OCI-LY3 (cell line): ENCODE measurements at regions not wholly inside any gene's neighbourhood (a gene's known extent, or its start where the extent isn't known, plus 50 kb on each side); places are given as distances from the start of the nearest gene placed in this dataset.

Experiments
- H2AFZ ChIP-seq: fragments of 200-600, 300-600 bp; shearing (Covaris generic); 2 replicates; pipeline ENCODE4 v1.6.0; 2014; ENCODE audit warnings: antibody characterized with exemption, low read depth, low read length
- H3K27ac ChIP-seq: fragments of 200-600, 300-600 bp; sonication (generic); 2 replicates; pipeline ENCODE4 v1.5.1; 2014; ENCODE audit warnings: mild to moderate bottlenecking, low read length, moderate library complexity, mixed read lengths
- H3K27me3 ChIP-seq: fragments of 200-600, 300-600 bp; sonication (generic); 2 replicates; pipeline ENCODE4 v1.6.1; 2014; ENCODE audit warnings: low read depth, low read length, mixed read lengths
- H3K36me3 ChIP-seq: fragments of 200-600, 300-600 bp; sonication (generic); replicated peaks from 2 replicates; pipeline ENCODE3; 2014; ENCODE audit warnings: low read depth, low read length, mixed read lengths
- H3K4me1 ChIP-seq: fragments of 300-600, 200-600 bp; sonication (generic); 2 replicates; pipeline ENCODE4 v1.6.1; 2014; ENCODE audit warnings: low read length, mixed read lengths
- H3K4me2 ChIP-seq: fragments of 200-600, 300-600 bp; sonication (generic); 2 replicates; pipeline ENCODE4 v1.6.1; 2014; ENCODE audit warnings: low read length, mixed read lengths
- H3K4me3 ChIP-seq: fragments of 300-600, 200-600 bp; sonication (generic); 2 replicates; pipeline ENCODE4 v1.5.1; 2014; ENCODE audit warnings: antibody characterized with exemption, mild to moderate bottlenecking, low read length, moderate library complexity
- H3K79me2 ChIP-seq: fragments of 300-600, 200-600 bp; shearing (Covaris generic); 2 replicates; pipeline ENCODE4 v1.6.1; 2014; ENCODE audit warnings: mild to moderate bottlenecking, low read length, mixed read lengths
- H3K9ac ChIP-seq: fragments of 300-600, 200-600 bp; shearing (Covaris generic); 2 replicates; pipeline ENCODE4 v1.6.0; 2014; ENCODE audit warnings: mild to moderate bottlenecking, low read length, moderate library complexity
- H3K9me3 ChIP-seq: fragments of 200-600, 300-600 bp; shearing (Covaris generic); 2 replicates; pipeline ENCODE4 v1.6.1; 2014; ENCODE audit warnings: low read length, mixed read lengths; ENCODE audit not compliant: insufficient read depth
- H4K20me1 ChIP-seq: fragments of 200-600, 300-600 bp; sonication (generic); 2 replicates; pipeline ENCODE4 v1.6.1; 2016; ENCODE audit warnings: low read length, mixed read lengths; ENCODE audit not compliant: insufficient read depth
- EZH2phosphoT487 ChIP-seq: fragments of 200-600 bp; shearing (Covaris generic); IDR thresholded peaks from 2 replicates; pipeline ENCODE4 v1.6.1; 2018; ENCODE audit warnings: antibody characterized with exemption, mixed run types, low read depth
- TF ChIP-seq, protein P1 (sequence below): fragments of 200-600, 300-600 bp; sonication (generic); IDR thresholded peaks from 2 replicates; pipeline ENCODE4 v1.5.1; 2014; ENCODE audit warnings: antibody characterized with exemption, low read length, low read depth

DNA sequence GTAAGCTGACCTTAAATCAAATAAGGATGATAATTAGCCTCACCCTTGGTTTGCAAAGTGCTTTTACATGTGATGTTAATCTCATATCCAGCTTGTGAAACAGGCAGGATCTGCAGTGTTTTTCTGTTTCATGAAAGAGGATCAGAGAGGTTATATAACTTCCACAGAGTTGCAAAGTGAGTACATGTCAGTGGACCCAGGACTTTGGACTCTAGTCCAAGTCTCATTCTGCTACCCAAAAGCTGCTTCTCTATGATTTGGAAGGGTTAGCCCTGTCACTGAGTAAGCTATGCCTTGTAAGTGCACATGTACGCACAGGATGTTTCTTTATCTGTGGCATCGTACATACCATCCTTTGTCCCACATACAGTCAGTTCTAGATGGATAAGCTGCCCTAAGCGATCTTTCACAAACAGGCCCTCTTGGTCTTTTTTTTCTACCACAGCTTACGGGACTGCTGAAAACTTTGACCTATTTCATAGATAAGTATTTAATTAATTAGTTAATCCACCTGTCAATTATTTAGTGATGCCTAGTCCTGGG lies 322.9 kb downstream of the TMEM38B start:
- Histone ChIP-seq H3K4me3 (no peak overlapping the region), H3K27ac (no peak overlapping the region), H2AFZ (no peak overlapping the region), H3K36me3 (peaks cover 8% of the 10 kb centered on the region), H4K20me1 (no peaks in the 10 kb centered on the region), H3K27me3 (peaks cover 3% of the 10 kb centered on the region; the same call in 1 of the 2 replicates), H3K9me3 (peaks cover 2% of the 10 kb centered on the region; the same call in 1 of the 2 replicates), H3K4me2 (no peak overlapping the region), H3K4me1 (no peaks in the 10 kb centered on the region), H3K9ac (no peak overlapping the region), H3K79me2 (no peaks in the 10 kb centered on the region)
- TF ChIP-seq EZH2phosphoT487 = no peak
- TF ChIP-seq, protein P1, sequence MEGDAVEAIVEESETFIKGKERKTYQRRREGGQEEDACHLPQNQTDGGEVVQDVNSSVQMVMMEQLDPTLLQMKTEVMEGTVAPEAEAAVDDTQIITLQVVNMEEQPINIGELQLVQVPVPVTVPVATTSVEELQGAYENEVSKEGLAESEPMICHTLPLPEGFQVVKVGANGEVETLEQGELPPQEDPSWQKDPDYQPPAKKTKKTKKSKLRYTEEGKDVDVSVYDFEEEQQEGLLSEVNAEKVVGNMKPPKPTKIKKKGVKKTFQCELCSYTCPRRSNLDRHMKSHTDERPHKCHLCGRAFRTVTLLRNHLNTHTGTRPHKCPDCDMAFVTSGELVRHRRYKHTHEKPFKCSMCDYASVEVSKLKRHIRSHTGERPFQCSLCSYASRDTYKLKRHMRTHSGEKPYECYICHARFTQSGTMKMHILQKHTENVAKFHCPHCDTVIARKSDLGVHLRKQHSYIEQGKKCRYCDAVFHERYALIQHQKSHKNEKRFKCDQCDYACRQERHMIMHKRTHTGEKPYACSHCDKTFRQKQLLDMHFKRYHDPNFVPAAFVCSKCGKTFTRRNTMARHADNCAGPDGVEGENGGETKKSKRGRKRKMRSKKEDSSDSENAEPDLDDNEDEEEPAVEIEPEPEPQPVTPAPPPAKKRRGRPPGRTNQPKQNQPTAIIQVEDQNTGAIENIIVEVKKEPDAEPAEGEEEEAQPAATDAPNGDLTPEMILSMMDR = no peak

DNA sequence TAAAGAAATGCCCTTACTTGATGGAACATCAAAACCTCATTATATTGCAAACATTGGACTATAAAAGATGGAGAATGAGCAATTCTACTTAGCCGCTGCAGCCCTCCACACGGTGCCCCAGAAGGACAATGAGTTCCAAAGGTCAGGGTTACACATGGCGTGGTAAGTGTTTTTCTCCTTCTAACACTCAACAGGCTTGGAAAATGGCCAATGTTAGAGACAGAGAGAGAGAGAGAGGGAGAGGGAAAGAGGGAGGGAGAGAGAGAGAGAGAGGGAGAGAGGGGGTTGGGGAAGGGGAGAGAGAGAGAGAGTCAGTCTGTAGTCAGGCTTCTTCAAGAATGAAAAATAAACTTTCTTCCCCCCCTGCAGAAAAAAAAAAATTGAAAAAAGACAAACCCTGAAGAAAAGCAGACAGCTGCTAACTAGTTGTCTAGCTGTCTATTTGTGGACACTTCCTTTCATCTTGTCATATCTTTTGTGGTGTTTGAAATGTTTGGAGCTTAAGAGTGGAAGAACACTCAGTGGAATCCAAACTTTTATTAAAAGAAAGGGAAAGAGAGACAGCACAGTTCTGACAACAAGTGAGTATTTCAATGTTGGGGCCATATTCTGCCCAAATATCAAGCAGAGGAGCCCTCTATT lies 324.8 kb downstream of the TMEM38B start:
- no peak overlapping the region for H3K27ac ChIP-seq
- H3K9ac ChIP-seq = no peak overlapping the region
- H3K36me3 ChIP-seq = peaks cover 16% of the 10 kb centered on the region
- H3K79me2 ChIP-seq = no peaks in the 10 kb centered on the region
- H2AFZ ChIP-seq = no peak overlapping the region
- no peak overlapping the region for H3K4me3 ChIP-seq
- no peaks in the 10 kb centered on the region for H4K20me1 ChIP-seq
- peaks cover 3% of the 10 kb centered on the region; the same call in 1 of the 2 replicates for H3K27me3 ChIP-seq
- H3K4me1 ChIP-seq = peaks cover 10% of the 10 kb centered on the region
- H3K4me2 ChIP-seq = no peak overlapping the region
- peaks cover 9% of the 10 kb centered on the region for H3K9me3 ChIP-seq
- TF ChIP-seq, protein P1 = no peak
- TF ChIP-seq EZH2phosphoT487 = no peak

DNA sequence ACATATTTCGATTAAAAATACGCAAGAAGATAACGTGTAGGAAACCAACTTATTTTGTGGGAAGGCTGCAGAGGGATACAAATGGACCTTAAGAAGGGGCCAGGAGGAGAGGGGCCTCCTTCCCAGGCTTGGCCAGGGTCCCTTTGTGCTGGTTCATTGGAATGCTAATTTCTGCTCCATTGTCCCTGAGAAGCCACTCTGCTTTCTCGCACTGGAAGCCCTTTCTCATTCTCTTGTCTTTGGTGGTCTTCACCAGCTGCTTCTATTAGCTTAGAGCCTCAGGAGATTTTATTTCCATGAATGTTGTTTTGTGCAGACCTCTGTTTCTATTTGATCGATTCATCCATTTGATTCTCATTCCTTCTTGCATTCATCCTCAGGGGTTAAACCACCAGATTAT lies 325.4 kb downstream of the TMEM38B start:
- Histone ChIP-seq H2AFZ (no peak overlapping the region), H3K79me2 (no peaks in the 10 kb centered on the region), H3K27ac (no peak overlapping the region), H3K4me1 (peaks cover 16% of the 10 kb centered on the region), H3K9ac (no peak overlapping the region), H3K27me3 (peaks cover 3% of the 10 kb centered on the region; the same call in 1 of the 2 replicates), H4K20me1 (no peaks in the 10 kb centered on the region), H3K4me3 (no peak overlapping the region), H3K36me3 (peaks cover 19% of the 10 kb centered on the region), H3K9me3 (peaks cover 12% of the 10 kb centered on the region), H3K4me2 (no peak overlapping the region)
- TF ChIP-seq, protein P1 = no peak
- no peak for TF ChIP-seq EZH2phosphoT487

DNA sequence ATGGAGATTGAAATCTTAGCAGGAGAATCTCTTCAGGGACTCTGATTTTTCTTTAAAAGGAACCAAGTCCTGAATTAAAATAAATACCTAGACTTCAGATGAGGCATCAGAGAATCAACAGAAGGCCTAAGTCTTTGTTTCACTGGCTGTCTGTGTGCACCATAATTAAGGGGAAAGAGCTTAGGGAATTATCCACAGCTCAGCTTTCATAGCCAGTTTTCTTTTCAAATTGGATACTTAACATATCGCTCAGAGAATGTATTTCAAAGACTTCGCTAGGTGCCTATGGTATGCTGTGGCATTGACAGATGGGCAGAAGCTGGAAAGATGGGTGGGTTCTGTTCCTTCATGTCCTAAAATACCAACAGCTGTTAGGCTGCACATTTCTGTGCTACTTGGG lies 325.8 kb downstream of the TMEM38B start:
- Histone ChIP-seq H3K9me3 (peaks cover 17% of the 10 kb centered on the region), H3K36me3 (peaks cover 21% of the 10 kb centered on the region), H3K4me1 (peaks cover 16% of the 10 kb centered on the region), H3K4me3 (no peak overlapping the region), H3K27me3 (peaks cover 3% of the 10 kb centered on the region; the same call in 1 of the 2 replicates), H3K9ac (no peak overlapping the region), H3K27ac (no peak overlapping the region), H3K4me2 (no peak overlapping the region), H2AFZ (no peak overlapping the region), H4K20me1 (no peaks in the 10 kb centered on the region), H3K79me2 (no peaks in the 10 kb centered on the region)
- TF ChIP-seq EZH2phosphoT487 = no peak
- TF ChIP-seq, protein P1 = no peak
